ENCODE measurements at regions not wholly inside any gene's neighbourhood (a gene's known extent, or its start where the extent isn't known, plus 50 kb on each side); places are given as distances from the start of the nearest gene placed in this dataset.

- TF ChIP-seq CTCF (IDR thresholded peaks at IDR 0.05) (no peak), TFCP2L1 (CRISPR knock-in tag; IDR thresholded peaks at IDR 0.05) (no peak), CHD2 (IDR thresholded peaks at IDR 0.05; ENCODE audit: low read length, partially characterized antibody) (no peak), E2F6 (IDR thresholded peaks at IDR 0.05; ENCODE audit: borderline replicate concordance, low read depth) (no peak), RFX5 (IDR thresholded peaks at IDR 0.05) (no peak)
Observed at GRCh38 chr13:80778297-80778696, 437.4 kb upstream of the SPRY2 start (continued).

- CTCF ChIA-PET, result no interaction called here
- FAIRE-seq (no peak), DNase-seq (ENCODE audit: low read depth in 1 of 2, low spot score in 1 of 2) (no peak), ATAC-seq (no peak)
- POLR2A ChIA-PET, result no interaction called here
- Histone ChIP-seq H3K4me1 (no peaks in the 10 kb centered on the region), H3K4me2 (no peak overlapping the region), H3K27ac (no peak overlapping the region), H3K9me3 (no peaks in the 10 kb centered on the region), H3K4me3 (no peak overlapping the region)
- TF ChIP-seq RFX5 (IDR thresholded peaks at IDR 0.05) (no peak), FOSL2 (IDR thresholded peaks at IDR 0.05) (no peak), FOSL2 (CRISPR knock-in tag; IDR thresholded peaks at IDR 0.05) (no peak), MAFK (IDR thresholded peaks at IDR 0.05; ENCODE audit: partially characterized antibody) (no peak), JUN (IDR thresholded peaks at IDR 0.05) (no peak), KDM5A (IDR thresholded peaks at IDR 0.05) (no peak), TFCP2L1 (CRISPR knock-in tag; IDR thresholded peaks at IDR 0.05) (no peak), HES2 (IDR thresholded peaks at IDR 0.05) (no peak), BHLHE40 (IDR thresholded peaks at IDR 0.05; ENCODE audit: low read depth, low read length) (no peak), EHF (CRISPR knock-in tag; IDR thresholded peaks at IDR 0.05) (no peak), PHF8 (IDR thresholded peaks at IDR 0.05; ENCODE audit: borderline replicate concordance, low read depth) (no peak), MAX (IDR thresholded peaks at IDR 0.05) (no peak), CBX8 (IDR thresholded peaks at IDR 0.05) (no peak), RARB (CRISPR knock-in tag; IDR thresholded peaks at IDR 0.05) (no peak), ZSCAN20 (CRISPR knock-in tag; IDR thresholded peaks at IDR 0.05) (no peak), HOXB13 (CRISPR knock-in tag; IDR thresholded peaks at IDR 0.05; ENCODE audit: low read depth) (no peak)
Observed at GRCh38 chr13:80757694-80758093, 416.8 kb upstream of the SPRY2 start.

- WGBS (ENCODE audit: missing lambda C conversion rate), result 0% methylated on average over 1 of the region's 1 CpG
- Histone ChIP-seq H3K4me1 (no peaks in the 10 kb centered on the region), H3K9me3 (no peaks in the 10 kb centered on the region), H3K4me2 (no peak overlapping the region), H3K27ac (no peak overlapping the region), H3K4me3 (no peak overlapping the region)
- POLR2A ChIA-PET, result no interaction called here
- no peak for TF ChIP-seq NR3C1 (IDR thresholded peaks at IDR 0.05)
- TF ChIP-seq RFX5 (IDR thresholded peaks at IDR 0.05), result no peak
- no peak for TF ChIP-seq TP53 (CRISPR knock-in tag; IDR thresholded peaks at IDR 0.05)
- TF ChIP-seq ELK1 (IDR thresholded peaks at IDR 0.05; ENCODE audit: low read depth, low read length), result no peak
- TF ChIP-seq PHF8 (IDR thresholded peaks at IDR 0.05; ENCODE audit: borderline replicate concordance, low read depth), result no peak
- no peak for TF ChIP-seq ZNF302 (CRISPR knock-in tag; IDR thresholded peaks at IDR 0.05)
- no peak for TF ChIP-seq SREBF2 (IDR thresholded peaks at IDR 0.05)
- TF ChIP-seq NPAS2 (CRISPR knock-in tag; IDR thresholded peaks at IDR 0.05; ENCODE audit: borderline replicate concordance), result no peak
- no peak for TF ChIP-seq ZFP36 (IDR thresholded peaks at IDR 0.05; ENCODE audit: borderline replicate concordance, partially characterized antibody)
- TF ChIP-seq HOXA7 (CRISPR knock-in tag; IDR thresholded peaks at IDR 0.05), result no peak
- no peak for TF ChIP-seq RNF2 (IDR thresholded peaks at IDR 0.05; ENCODE audit: borderline replicate concordance, low read depth)
- TF ChIP-seq NFE2L2 (conservative IDR thresholded peaks at IDR 0.05; ENCODE audit: low read length), result no peak
- no peak for TF ChIP-seq ZSCAN20 (CRISPR knock-in tag; IDR thresholded peaks at IDR 0.05)
- TF ChIP-seq HMGXB4 (CRISPR knock-in tag; IDR thresholded peaks at IDR 0.05; ENCODE audit: borderline replicate concordance), result no peak
- FAIRE-seq (no peak), ATAC-seq (no peak), DNase-seq (ENCODE audit: low read depth in 1 of 2, low spot score in 1 of 2) (no peak)
- CTCF ChIA-PET, result no interaction called here
Observed at GRCh38 chr13:80755910-80756309, 415.0 kb upstream of the SPRY2 start.

Measured in A549 (cell line).